Left lung (tissue), 4 donors: ENCODE measurements at regions not wholly inside any gene's neighbourhood (a gene's known extent, or its start where the extent isn't known, plus 50 kb on each side); places are given as distances from the start of the nearest gene placed in this dataset.

Source experiments
- ATAC-seq: fragments of 200-7000 bp; cut with Tn5 transposase; one replicate; pipeline ENCODE4 v1.9.1; 2020; ENCODE audit warnings: moderate library complexity
- DNase-seq, 4 donors: peaks; one replicate each; pipeline ENCODE4 v3.0.0-alpha.2; 2013 to 2020
- H3K27ac ChIP-seq, 2 donors: fragments of 200-600 bp; sonication (generic) in 1 of 2; one replicate each; pipeline versions ENCODE4 v1.5.0 to v1.8.0; 2020 to 2021
- H3K27me3 ChIP-seq, 2 donors: fragments of 200-600 bp; sonication (generic) in 1 of 2; one replicate each; pipeline versions ENCODE4 v1.5.0 to v1.8.0; 2020 to 2021
- H3K36me3 ChIP-seq, 2 donors: fragments of 200-600 bp; sonication (generic) in 1 of 2; one replicate each; pipeline versions ENCODE4 v1.5.0 to v1.8.0; 2020 to 2021
- H3K4me1 ChIP-seq, 2 donors: fragments of 200-600 bp; one replicate each; pipeline ENCODE4 v1.8.0; 2021
- H3K4me3 ChIP-seq, 2 donors: fragments of 200-600 bp; sonication (generic) in 1 of 2; one replicate each; pipeline versions ENCODE4 v1.5.0 to v1.8.0; 2020 to 2021; ENCODE audit warnings: mild to moderate bottlenecking in 1 of 2
- H3K9me3 ChIP-seq, 2 donors: fragments of 200-600 bp; sonication (generic) in 1 of 2; one replicate each; pipeline versions ENCODE4 v1.5.0 to v1.8.0; 2020 to 2021
- intact Hi-C, 2 donors: fragments of 100-400 bp; cut with DNase I; formaldehyde crosslinking; loops; one replicate each; pipeline versions ENCODE4 v1.11.2 to v1.14.2; 2022
- TF ChIP-seq, protein P1 (sequence below), 2 donors: fragments of 200-600 bp; sonication (generic) in 1 of 2; IDR thresholded peaks; one replicate each; pipeline versions ENCODE4 v1.5.0 to v1.8.0; 2021; ENCODE audit warnings: antibody characterized with exemption in 2 of 2
- donor health status: DM: no; HTN: yes; CAD: no.
- donor health status: DM: no; HTN: no; CAD: no.

DNA sequence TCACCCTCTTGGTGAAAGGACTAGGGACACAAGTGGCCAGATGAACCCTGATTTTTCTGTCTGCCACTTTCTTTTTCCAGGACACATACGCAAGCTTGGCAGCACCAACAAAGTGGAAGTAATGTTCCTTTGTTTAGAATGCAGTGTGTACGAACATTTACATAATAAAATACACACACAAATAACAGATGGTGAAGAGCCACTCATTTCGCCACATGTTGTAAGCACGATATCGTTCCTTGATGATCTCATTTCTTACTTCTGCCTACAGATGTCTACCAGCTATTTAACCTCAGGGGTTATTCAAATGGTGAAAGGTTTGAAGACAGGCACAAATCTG lies 670.2 kb upstream of the CXADR start:
- TF ChIP-seq, protein P1, sequence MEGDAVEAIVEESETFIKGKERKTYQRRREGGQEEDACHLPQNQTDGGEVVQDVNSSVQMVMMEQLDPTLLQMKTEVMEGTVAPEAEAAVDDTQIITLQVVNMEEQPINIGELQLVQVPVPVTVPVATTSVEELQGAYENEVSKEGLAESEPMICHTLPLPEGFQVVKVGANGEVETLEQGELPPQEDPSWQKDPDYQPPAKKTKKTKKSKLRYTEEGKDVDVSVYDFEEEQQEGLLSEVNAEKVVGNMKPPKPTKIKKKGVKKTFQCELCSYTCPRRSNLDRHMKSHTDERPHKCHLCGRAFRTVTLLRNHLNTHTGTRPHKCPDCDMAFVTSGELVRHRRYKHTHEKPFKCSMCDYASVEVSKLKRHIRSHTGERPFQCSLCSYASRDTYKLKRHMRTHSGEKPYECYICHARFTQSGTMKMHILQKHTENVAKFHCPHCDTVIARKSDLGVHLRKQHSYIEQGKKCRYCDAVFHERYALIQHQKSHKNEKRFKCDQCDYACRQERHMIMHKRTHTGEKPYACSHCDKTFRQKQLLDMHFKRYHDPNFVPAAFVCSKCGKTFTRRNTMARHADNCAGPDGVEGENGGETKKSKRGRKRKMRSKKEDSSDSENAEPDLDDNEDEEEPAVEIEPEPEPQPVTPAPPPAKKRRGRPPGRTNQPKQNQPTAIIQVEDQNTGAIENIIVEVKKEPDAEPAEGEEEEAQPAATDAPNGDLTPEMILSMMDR (IDR thresholded peaks at IDR 0.05) = no peak
- DNase-seq = no peak
- Histone ChIP-seq H3K4me1 (no peaks in the 10 kb centered on the region), H3K4me3 (no peak overlapping the region), H3K27ac (no peak overlapping the region), H3K27me3 (no peaks in the 10 kb centered on the region), H3K36me3 (no peaks in the 10 kb centered on the region), H3K9me3 (no peaks in the 10 kb centered on the region)
- intact Hi-C loops = no loop called here
- ATAC-seq = no peak

DNA sequence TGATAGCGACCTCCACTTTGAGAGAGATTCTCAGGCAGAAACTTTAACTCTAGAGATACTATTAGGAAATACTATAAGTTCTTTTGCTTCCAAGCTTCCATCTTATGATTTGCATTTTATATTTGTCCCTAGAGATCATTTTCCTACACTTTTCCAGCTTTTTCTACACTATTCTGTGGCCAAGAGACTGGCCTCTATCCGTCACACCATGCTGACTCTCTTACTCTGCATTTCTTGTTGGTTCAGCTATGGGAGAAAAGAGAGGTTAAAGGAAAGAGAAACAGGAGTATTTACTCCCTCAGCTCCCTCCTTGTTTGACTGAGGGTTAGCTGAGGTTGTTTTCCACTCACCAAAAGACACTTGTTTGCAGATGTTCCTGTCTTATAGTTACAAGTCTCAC lies 665.6 kb upstream of the CXADR start:
- no peaks in the 10 kb centered on the region for H3K27me3 ChIP-seq
- H3K36me3 ChIP-seq = no peaks in the 10 kb centered on the region
- DNase-seq = no peak
- no peak overlapping the region for H3K4me3 ChIP-seq
- intact Hi-C loops = no loop called here
- H3K9me3 ChIP-seq = no peaks in the 10 kb centered on the region
- H3K4me1 ChIP-seq = no peaks in the 10 kb centered on the region
- TF ChIP-seq, protein P1 (IDR thresholded peaks at IDR 0.05) = no peak
- no peak overlapping the region for H3K27ac ChIP-seq
- ATAC-seq = no peak

DNA sequence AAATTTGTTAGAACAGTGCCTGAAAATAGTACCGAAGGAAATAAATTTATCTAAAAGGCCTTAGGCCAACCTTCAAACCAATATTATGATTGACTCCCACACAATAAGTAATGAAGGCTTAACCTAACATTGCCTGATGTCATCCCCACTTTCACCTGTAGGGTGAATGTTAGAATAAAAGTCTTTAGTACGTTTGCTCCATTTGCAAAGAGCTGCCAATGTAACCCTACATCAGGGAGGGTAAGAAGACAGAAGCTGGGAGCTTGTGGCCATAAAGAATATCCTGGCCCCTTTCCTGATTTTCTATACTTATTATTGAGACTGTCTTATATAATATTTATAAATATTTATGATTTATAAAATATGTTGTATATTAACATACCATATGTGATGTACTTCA lies 661.8 kb upstream of the CXADR start:
- no peaks in the 10 kb centered on the region for H3K27me3 ChIP-seq
- H3K9me3 ChIP-seq = peaks cover 0 to 15% of the 10 kb centered on the region in 2 donors
- ATAC-seq (no peak), DNase-seq (no peak)
- intact Hi-C loops = no loop called here
- H3K4me1 ChIP-seq = no peaks in the 10 kb centered on the region
- TF ChIP-seq, protein P1 (IDR thresholded peaks at IDR 0.05) = no peak
- no peaks in the 10 kb centered on the region for H3K36me3 ChIP-seq
- no peak overlapping the region for H3K27ac ChIP-seq
- no peak overlapping the region for H3K4me3 ChIP-seq

- intact Hi-C loops = no loop called here
Observed at GRCh38 chr21:16855164-16855667, 657.6 kb upstream of the CXADR start.

DNA sequence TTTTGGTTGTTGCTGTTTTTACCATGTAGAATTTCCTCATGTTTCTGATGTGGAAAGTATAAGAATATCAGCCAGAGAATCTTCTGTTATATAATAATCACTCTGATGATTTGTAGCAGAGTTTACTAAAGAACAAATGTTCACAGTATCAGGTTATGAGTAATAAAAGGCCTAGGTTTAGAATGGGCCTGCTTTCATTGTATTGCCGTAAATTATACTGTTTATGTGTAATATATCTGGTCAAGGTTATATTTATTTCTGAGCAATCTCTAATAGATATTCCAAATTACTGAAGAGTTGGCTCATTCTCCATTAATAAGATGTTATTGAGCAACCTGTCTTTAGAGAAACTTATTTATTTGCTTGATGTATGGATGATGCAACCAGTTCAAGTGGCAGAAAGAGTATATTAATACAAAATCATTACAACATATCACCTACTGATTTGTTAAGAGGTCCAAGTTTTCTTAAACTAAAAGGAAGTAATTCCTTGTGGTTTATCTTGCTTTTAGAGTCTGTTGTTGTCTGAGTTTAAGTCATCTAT lies 649.4 kb upstream of the CXADR start:
- H3K36me3 ChIP-seq = no peaks in the 10 kb centered on the region
- TF ChIP-seq, protein P1 (IDR thresholded peaks at IDR 0.05) = no peak
- H3K4me3 ChIP-seq = no peak overlapping the region
- H3K27ac ChIP-seq = no peak overlapping the region
- intact Hi-C loops = no loop called here
- ATAC-seq = no peak
- DNase-seq = no peak
- no peaks in the 10 kb centered on the region for H3K4me1 ChIP-seq
- no peaks in the 10 kb centered on the region for H3K27me3 ChIP-seq
- no peaks in the 10 kb centered on the region for H3K9me3 ChIP-seq

More at GRCh38 chr21:16855164-16855667, 657.6 kb upstream of the CXADR start:
- Histone ChIP-seq H3K36me3 (no peaks in the 10 kb centered on the region), H3K4me3 (no peak overlapping the region), H3K4me1 (no peaks in the 10 kb centered on the region), H3K9me3 (peaks cover 0 to 19% of the 10 kb centered on the region in 2 donors), H3K27ac (no peak overlapping the region), H3K27me3 (no peaks in the 10 kb centered on the region)
- DNase-seq (no peak), ATAC-seq (no peak)
- TF ChIP-seq, protein P1 (IDR thresholded peaks at IDR 0.05) = no peak
